Choroid plexus epithelial cell (primary cell): ENCODE measurements at regions not wholly inside any gene's neighbourhood (a gene's known extent, or its start where the extent isn't known, plus 50 kb on each side); places are given as distances from the start of the nearest gene placed in this dataset.
A peak's percentile ranks its signal among the peaks of the same experiment; 100 is the strongest.
"Not testable (repeated sequence)": the region's sequence is repeated elsewhere in the genome, so short reads cannot be mapped to it uniquely, and the experiment has no call there.

Experiments used
- DNase-seq: peaks from one replicate; pipeline ENCODE4 v3.0.0-alpha.2; 2010; ENCODE audit warnings: low read depth
- H3K4me3 ChIP-seq: 2 replicates; pipeline ENCODE4 v1.5.1; 2011; ENCODE audit warnings: low read depth, mild to moderate bottlenecking, control low read depth, low read length, moderate library complexity
- CTCF ChIP-seq: conservative IDR thresholded peaks from 2 replicates; pipeline ENCODE4 v1.5.1; 2011; ENCODE audit warnings: low read depth, mild to moderate bottlenecking, control low read depth, inconsistent platforms, low read length, moderate library complexity

GRCh38 chr6:168238159-168238909 lies 81.2 kb downstream of the DACT2 start:
- no peak for TF ChIP-seq CTCF
- no peak overlapping the region for H3K4me3 ChIP-seq
- DNase-seq = no peak

- DNase-seq, H3K4me3 ChIP-seq: not testable (repeated sequence)
These were observed 85.7 kb downstream of the DACT2 start for GRCh38 chr6:168233875-168234213.

- no peak for DNase-seq
- peak; percentile 11 for TF ChIP-seq CTCF
These were observed 86.3 kb downstream of the DACT2 start for GRCh38 chr6:168232989-168233874.

GRCh38 chr6:168232528-168232927 lies 87.0 kb downstream of the DACT2 start:
- H3K4me3 ChIP-seq = no peak overlapping the region
- no peak for TF ChIP-seq CTCF
- no peak for DNase-seq

More at GRCh38 chr6:168232989-168233874, 86.3 kb downstream of the DACT2 start:
- H3K4me3 ChIP-seq = no peak overlapping the region

GRCh38 chr6:168232062-168232461 lies 87.5 kb downstream of the DACT2 start:
- DNase-seq = no peak
- no peak for TF ChIP-seq CTCF
- H3K4me3 ChIP-seq = no peak overlapping the region

- H3K4me3 ChIP-seq = no peak overlapping the region
- TF ChIP-seq CTCF = no peak
- no peak for DNase-seq
These were observed 88.1 kb downstream of the DACT2 start for GRCh38 chr6:168231393-168231957.

- no peak for DNase-seq
- no peak overlapping the region for H3K4me3 ChIP-seq
- TF ChIP-seq CTCF = no peak
These were observed 90.2 kb downstream of the DACT2 start for GRCh38 chr6:168229368-168229752.
